ENCODE measurements at regions not wholly inside any gene's neighbourhood (a gene's known extent, or its start where the extent isn't known, plus 50 kb on each side); places are given as distances from the start of the nearest gene placed in this dataset.

- DNase-seq (ENCODE audit: low read depth, low spot score) = no peak
- intact Hi-C loops (cut with micrococcal nuclease; ENCODE audit: unreplicated experiment) (no loop called here), in situ Hi-C loops (cut with HindIII; ENCODE audit: low pct_unique_long_range_greater_than_20kb, low sequenced_read_pairs) (no loop called here)
- H3K27ac ChIP-seq (ENCODE audit: low read length) = no peak overlapping the region
- no peak for ATAC-seq
- BruUV-seq (replicated peaks) = no TSS peak
- no peaks in the 10 kb centered on the region for H3K9me3 ChIP-seq (ENCODE audit: control insufficient read depth, insufficient read depth, low read depth, low read length)
- no peaks in the 10 kb centered on the region for H3K36me3 ChIP-seq (ENCODE audit: control insufficient read depth, insufficient read depth, low read length)
- H3K4me3 ChIP-seq (ENCODE audit: low read depth in 2 of 2, low read length in 2 of 2) = no peak overlapping the region
- ChIA-PET POLR2A (no interaction called here), CTCF (no interaction called here)
- TF ChIP-seq CTCF (IDR thresholded peaks at IDR 0.05) (no peak), TCF7L2 (IDR thresholded peaks at IDR 0.05; ENCODE audit: low read depth, low read length) (no peak), SIN3A (IDR thresholded peaks at IDR 0.05; ENCODE audit: borderline replicate concordance, insufficient read depth, low read depth, low read length) (no peak), REST (IDR thresholded peaks at IDR 0.05; ENCODE audit: insufficient read depth in 1 of 2, low read depth in 2 of 2, low read length in 1 of 2) (no peak), POLR2AphosphoS5 (IDR thresholded peaks at IDR 0.05; ENCODE audit: low read depth, low read length) (no peak)
- no peaks in the 10 kb centered on the region for H3K27me3 ChIP-seq (ENCODE audit: control insufficient read depth, insufficient read depth, low read length)
- H3K4me1 ChIP-seq (ENCODE audit: control insufficient read depth, insufficient read depth, low read length) = no peaks in the 10 kb centered on the region
These were observed 82.2 kb upstream of the TNP1 start for GRCh38 chr2:216942016-216942415.

DNA sequence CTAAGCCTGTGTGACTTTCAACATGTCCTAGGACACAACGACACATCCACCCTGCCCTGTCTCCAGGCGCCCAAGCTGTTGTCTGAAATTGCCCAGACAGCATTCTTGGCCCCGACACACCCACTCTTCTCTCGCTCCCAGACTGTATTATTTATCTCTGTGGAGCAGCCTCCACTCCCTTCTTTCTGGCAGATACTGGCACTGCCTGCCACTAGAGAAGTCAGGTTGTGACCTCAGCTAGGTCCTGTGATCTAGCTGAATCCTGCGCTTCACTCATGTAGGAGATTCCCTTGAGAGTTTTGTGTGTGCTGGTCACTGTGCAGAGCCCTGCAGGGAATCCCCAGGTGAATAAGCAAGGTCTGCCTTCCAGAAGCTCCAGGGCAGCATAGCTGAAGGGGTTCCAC, 77.1 kb upstream of the TNP1 start:
- intact Hi-C loops (cut with micrococcal nuclease; ENCODE audit: unreplicated experiment) (no loop called here), in situ Hi-C loops (cut with HindIII; ENCODE audit: low pct_unique_long_range_greater_than_20kb, low sequenced_read_pairs) (no loop called here)
- POLR2A ChIA-PET = no interaction called here
- DNase-seq (ENCODE audit: low read depth, low spot score) (no peak), ATAC-seq (no peak)
- Histone ChIP-seq H3K27me3 (ENCODE audit: control insufficient read depth, insufficient read depth, low read length) (no peaks in the 10 kb centered on the region), H3K9me3 (ENCODE audit: control insufficient read depth, insufficient read depth, low read depth, low read length) (no peaks in the 10 kb centered on the region), H3K27ac (ENCODE audit: low read length) (no peak overlapping the region), H3K4me1 (ENCODE audit: control insufficient read depth, insufficient read depth, low read length) (no peaks in the 10 kb centered on the region), H3K36me3 (ENCODE audit: control insufficient read depth, insufficient read depth, low read length) (no peaks in the 10 kb centered on the region), H3K4me3 (ENCODE audit: low read depth in 2 of 2, low read length in 2 of 2) (no peak overlapping the region)
- CTCF ChIA-PET = no interaction called here
- BruUV-seq (replicated peaks) = no TSS peak
- TF ChIP-seq SIN3A (IDR thresholded peaks at IDR 0.05; ENCODE audit: borderline replicate concordance, insufficient read depth, low read depth, low read length) (no peak), TCF7L2 (IDR thresholded peaks at IDR 0.05; ENCODE audit: low read depth, low read length) (no peak), CTCF (IDR thresholded peaks at IDR 0.05) (no peak), REST (IDR thresholded peaks at IDR 0.05; ENCODE audit: insufficient read depth in 1 of 2, low read depth in 2 of 2, low read length in 1 of 2) (no peak), POLR2AphosphoS5 (IDR thresholded peaks at IDR 0.05; ENCODE audit: low read depth, low read length) (no peak)

Measured in Panc1 (cell line).